ENCODE measurements at regions not wholly inside any gene's neighbourhood (a gene's known extent, or its start where the extent isn't known, plus 50 kb on each side); places are given as distances from the start of the nearest gene placed in this dataset.
"Not testable (repeated sequence)": the region's sequence is repeated elsewhere in the genome, so short reads cannot be mapped to it uniquely, and the experiment has no call there.

- no peak overlapping the region for H3K4me3 ChIP-seq (ENCODE audit: low read depth in 1 of 2, low read length in 2 of 2)
- no peak overlapping the region for H3K4me2 ChIP-seq (ENCODE audit: insufficient read depth, low read length)
- no peak for ATAC-seq (ENCODE audit: insufficient read depth, low read depth)
- H3K4me1 ChIP-seq (ENCODE audit: insufficient read depth, low read length): no peaks in the 10 kb centered on the region
- no peaks in the 10 kb centered on the region for H3K9me3 ChIP-seq (ENCODE audit: insufficient read depth, low read length, severe bottlenecking)
- no peaks in the 10 kb centered on the region for H3K27me3 ChIP-seq (ENCODE audit: insufficient read depth, low read length, poor library complexity)
- TF ChIP-seq EZH2 (IDR thresholded peaks at IDR 0.05; ENCODE audit: borderline replicate concordance, low read depth, low read length, severe bottlenecking) (no peak), CTCF (IDR thresholded peaks at IDR 0.05; ENCODE audit: borderline replicate concordance, extremely low read depth, low read length, poor library complexity, severe bottlenecking) (no peak)
- no peak for DNase-seq
- H2AFZ ChIP-seq (ENCODE audit: low read depth, low read length): no peak overlapping the region
- H3K36me3 ChIP-seq (ENCODE audit: insufficient read depth, low read length): no peaks in the 10 kb centered on the region
- H3K79me2 ChIP-seq (ENCODE audit: insufficient read depth, low read length): no peaks in the 10 kb centered on the region
- no peak overlapping the region for H3K9ac ChIP-seq (ENCODE audit: low read depth, low read length)
- H3K27ac ChIP-seq (ENCODE audit: low read length): no peak overlapping the region
- H4K20me1 ChIP-seq (ENCODE audit: insufficient read depth, low read length): no peaks in the 10 kb centered on the region
Measured at GRCh38 chr21:28580585-28580984, 412.1 kb downstream of the LTN1 start.

GRCh38 chr21:28579986-28580550 is 412.6 kb downstream of the LTN1 start:
- Histone ChIP-seq H3K4me1 (ENCODE audit: insufficient read depth, low read length) (no peaks in the 10 kb centered on the region), H3K79me2 (ENCODE audit: insufficient read depth, low read length) (no peaks in the 10 kb centered on the region), H3K4me3 (ENCODE audit: low read depth in 1 of 2, low read length in 2 of 2) (no peak overlapping the region), H4K20me1 (ENCODE audit: insufficient read depth, low read length) (no peaks in the 10 kb centered on the region), H3K4me2 (ENCODE audit: insufficient read depth, low read length) (no peak overlapping the region), H3K27me3 (ENCODE audit: insufficient read depth, low read length, poor library complexity) (no peaks in the 10 kb centered on the region), H3K9me3 (ENCODE audit: insufficient read depth, low read length, severe bottlenecking) (no peaks in the 10 kb centered on the region), H3K9ac (ENCODE audit: low read depth, low read length) (no peak overlapping the region), H3K36me3 (ENCODE audit: insufficient read depth, low read length) (no peaks in the 10 kb centered on the region), H2AFZ (ENCODE audit: low read depth, low read length) (no peak overlapping the region), H3K27ac (ENCODE audit: low read length) (no peak overlapping the region)
- DNase-seq: no peak
- TF ChIP-seq EZH2 (IDR thresholded peaks at IDR 0.05; ENCODE audit: borderline replicate concordance, low read depth, low read length, severe bottlenecking) (no peak), CTCF (IDR thresholded peaks at IDR 0.05; ENCODE audit: borderline replicate concordance, extremely low read depth, low read length, poor library complexity, severe bottlenecking) (no peak)
- ATAC-seq (ENCODE audit: insufficient read depth, low read depth): no peak

GRCh38 chr21:28568692-28569091 is 424.0 kb downstream of the LTN1 start:
- H3K4me2 ChIP-seq (ENCODE audit: insufficient read depth, low read length): no peak overlapping the region
- H3K4me3 ChIP-seq (ENCODE audit: low read depth in 1 of 2, low read length in 2 of 2): no peak overlapping the region
- DNase-seq: no peak
- H4K20me1 ChIP-seq (ENCODE audit: insufficient read depth, low read length): no peaks in the 10 kb centered on the region
- no peak for ATAC-seq (ENCODE audit: insufficient read depth, low read depth)
- H3K9ac ChIP-seq (ENCODE audit: low read depth, low read length): no peak overlapping the region
- no peak overlapping the region for H3K27ac ChIP-seq (ENCODE audit: low read length)
- no peaks in the 10 kb centered on the region for H3K4me1 ChIP-seq (ENCODE audit: insufficient read depth, low read length)
- no peaks in the 10 kb centered on the region for H3K27me3 ChIP-seq (ENCODE audit: insufficient read depth, low read length, poor library complexity)
- H3K9me3 ChIP-seq (ENCODE audit: insufficient read depth, low read length, severe bottlenecking): no peaks in the 10 kb centered on the region
- no peaks in the 10 kb centered on the region for H3K79me2 ChIP-seq (ENCODE audit: insufficient read depth, low read length)
- no peak overlapping the region for H2AFZ ChIP-seq (ENCODE audit: low read depth, low read length)
- no peaks in the 10 kb centered on the region for H3K36me3 ChIP-seq (ENCODE audit: insufficient read depth, low read length)
- TF ChIP-seq CTCF (IDR thresholded peaks at IDR 0.05; ENCODE audit: borderline replicate concordance, extremely low read depth, low read length, poor library complexity, severe bottlenecking) (no peak), EZH2 (IDR thresholded peaks at IDR 0.05; ENCODE audit: borderline replicate concordance, low read depth, low read length, severe bottlenecking) (no peak)

GRCh38 chr21:28563933-28564332 is 428.7 kb downstream of the LTN1 start:
- H3K27ac ChIP-seq (ENCODE audit: low read length); H3K9ac ChIP-seq (ENCODE audit: low read depth, low read length); H3K4me1 ChIP-seq (ENCODE audit: insufficient read depth, low read length); H3K4me3 ChIP-seq (ENCODE audit: low read depth in 1 of 2, low read length in 2 of 2); H3K27me3 ChIP-seq (ENCODE audit: insufficient read depth, low read length, poor library complexity); H4K20me1 ChIP-seq (ENCODE audit: insufficient read depth, low read length); H2AFZ ChIP-seq (ENCODE audit: low read depth, low read length); DNase-seq; H3K79me2 ChIP-seq (ENCODE audit: insufficient read depth, low read length); H3K36me3 ChIP-seq (ENCODE audit: insufficient read depth, low read length); H3K9me3 ChIP-seq (ENCODE audit: insufficient read depth, low read length, severe bottlenecking); ATAC-seq (ENCODE audit: insufficient read depth, low read depth); H3K4me2 ChIP-seq (ENCODE audit: insufficient read depth, low read length): not testable (repeated sequence)
